SK-N-SH treated with all-trans-retinoic acid at 6 μM for 48 hours (cell line): ENCODE measurements at regions not wholly inside any gene's neighbourhood (a gene's known extent, or its start where the extent isn't known, plus 50 kb on each side); places are given as distances from the start of the nearest gene placed in this dataset.

Source experiments
- ATAC-seq: fragments of 200-7000 bp; cut with Tn5 transposase; 3 replicates; pipeline ENCODE4 v1.9.1; 2020; ENCODE audit warnings: mild to moderate bottlenecking, moderate library complexity
- BACH2 ChIP-seq: fragments of 250-450 bp; sonication (Bioruptor Pico); IDR thresholded peaks from 2 replicates; pipeline ENCODE4 v1.9.0; 2021; ENCODE audit warnings: mild to moderate bottlenecking, borderline replicate concordance
- CSDC2 ChIP-seq: fragments of 250-450 bp; sonication (Bioruptor Pico); IDR thresholded peaks from 2 replicates; pipeline ENCODE4 v1.5.0; 2020; ENCODE audit warnings: mild to moderate bottlenecking, moderate library complexity
- CSRNP3 ChIP-seq: fragments of 250-450 bp; sonication (Bioruptor Pico); IDR thresholded peaks from 2 replicates; pipeline ENCODE4 v1.5.1; 2021; ENCODE audit warnings: mild to moderate bottlenecking, moderate library complexity
- ESRRG ChIP-seq: fragments of 250-450 bp; sonication (Bioruptor Pico); IDR thresholded peaks from 2 replicates; pipeline ENCODE4 v1.6.1; 2021; ENCODE audit warnings: mild to moderate bottlenecking
- ISL1 ChIP-seq: fragments of 250-450 bp; sonication (Bioruptor Pico); IDR thresholded peaks from 2 replicates; pipeline ENCODE4 v2.1.2; 2022; ENCODE audit warnings: mild to moderate bottlenecking, moderate library complexity
- PPARA ChIP-seq: fragments of 250-450 bp; sonication (Bioruptor Pico); IDR thresholded peaks from 2 replicates; pipeline ENCODE4 v1.5.0; 2020; ENCODE audit warnings: mild to moderate bottlenecking, borderline replicate concordance
- RARB ChIP-seq: fragments of 250-450 bp; sonication (Bioruptor Pico); IDR thresholded peaks from 2 replicates; pipeline ENCODE4 v1.8.0; 2021; ENCODE audit warnings: mild to moderate bottlenecking, moderate library complexity
- SNAI2 ChIP-seq: fragments of 250-450 bp; sonication (Bioruptor Pico); IDR thresholded peaks from 2 replicates; pipeline ENCODE4 v1.5.0; 2020; ENCODE audit warnings: mild to moderate bottlenecking, moderate library complexity
- TOX ChIP-seq: fragments of 250-450 bp; sonication (Bioruptor Pico); IDR thresholded peaks from 2 replicates; pipeline ENCODE4 v1.8.0; 2021; ENCODE audit warnings: mild to moderate bottlenecking, moderate library complexity, borderline replicate concordance
- TSHZ2 ChIP-seq: fragments of 250-450 bp; sonication (Bioruptor Pico); IDR thresholded peaks from 2 replicates; pipeline ENCODE4 v1.5.0; 2020; ENCODE audit warnings: mild to moderate bottlenecking, moderate library complexity
- ZFP3 ChIP-seq: fragments of 250-450 bp; sonication (Bioruptor Pico); IDR thresholded peaks from 2 replicates; pipeline ENCODE4 v1.5.0; 2020; ENCODE audit warnings: mild to moderate bottlenecking, moderate library complexity
- ZFP30 ChIP-seq: fragments of 450-650 bp; formaldehyde crosslinking; IDR thresholded peaks from 2 replicates; pipeline ENCODE4 v1.5.0; 2022; ENCODE audit warnings: mild to moderate bottlenecking, moderate library complexity
- ZNF565 ChIP-seq: fragments of 450-650 bp; formaldehyde crosslinking; conservative IDR thresholded peaks from 2 replicates; pipeline ENCODE4 v1.5.0; 2020; ENCODE audit warnings: low read depth, mild to moderate bottlenecking, moderate library complexity
- ZNF70 ChIP-seq: fragments of 450-650 bp; formaldehyde crosslinking; IDR thresholded peaks from 2 replicates; pipeline ENCODE4 v1.5.0; 2020; ENCODE audit warnings: mild to moderate bottlenecking, moderate library complexity

- no peak for TF ChIP-seq RARB
- TF ChIP-seq ESRRG (CRISPR knock-in tag) = no peak
- TF ChIP-seq ZFP3 = no peak
- no peak for TF ChIP-seq TSHZ2
- no peak for TF ChIP-seq CSDC2 (CRISPR knock-in tag)
- no peak for TF ChIP-seq ISL1 (CRISPR knock-in tag)
Observed at GRCh38 chr4:184294606-184295133, 77.0 kb upstream of the ENPP6 start.

GRCh38 chr4:184293552-184293951 lies 75.9 kb upstream of the ENPP6 start:
- no peak for ATAC-seq

More at GRCh38 chr4:184294606-184295133, 77.0 kb upstream of the ENPP6 start:
- ATAC-seq = no peak

GRCh38 chr4:184292877-184293276 lies 75.2 kb upstream of the ENPP6 start:
- no peak for TF ChIP-seq ZFP30 (CRISPR knock-in tag)
- TF ChIP-seq SNAI2 (CRISPR knock-in tag) = no peak
- no peak for TF ChIP-seq ZNF70
- no peak for TF ChIP-seq TSHZ2
- TF ChIP-seq CSRNP3 (CRISPR knock-in tag) = no peak
- no peak for TF ChIP-seq PPARA (CRISPR knock-in tag)
- TF ChIP-seq ISL1 (CRISPR knock-in tag) = no peak
- no peak for TF ChIP-seq RARB
- TF ChIP-seq CSDC2 (CRISPR knock-in tag) = no peak
- TF ChIP-seq ZFP3 = no peak
- ATAC-seq = no peak

More at GRCh38 chr4:184293552-184293951, 75.9 kb upstream of the ENPP6 start:
- TF ChIP-seq TOX (no peak), ZNF70 (no peak)

GRCh38 chr4:184292465-184292867 lies 74.8 kb upstream of the ENPP6 start:
- no peak for ATAC-seq
- no peak for TF ChIP-seq RARB

- no peak for ATAC-seq
- TF ChIP-seq BACH2 (CRISPR knock-in tag) (no peak), TSHZ2 (no peak), CSDC2 (CRISPR knock-in tag) (no peak), ISL1 (CRISPR knock-in tag) (no peak)
- TF ChIP-seq, all 23 proteins: peak for 0
Observed at GRCh38 chr4:184289179-184289535, 71.5 kb upstream of the ENPP6 start.

- TF ChIP-seq ISL1 (CRISPR knock-in tag) (no peak), TSHZ2 (no peak), ZNF565 (CRISPR knock-in tag) (no peak), RARB (no peak), TOX (no peak), ESRRG (CRISPR knock-in tag) (no peak)
- no peak for ATAC-seq
Observed at GRCh38 chr4:184288451-184289178, 70.9 kb upstream of the ENPP6 start.
